HEK293 (cell line): ENCODE measurements at regions not wholly inside any gene's neighbourhood (a gene's known extent, or its start where the extent isn't known, plus 50 kb on each side); places are given as distances from the start of the nearest gene placed in this dataset.

Experiments used
- CTCF ChIP-seq: fragments of 450-650 bp; formaldehyde crosslinking; IDR thresholded peaks from 2 replicates; pipeline ENCODE4 v1.5.1; 2016; ENCODE audit warnings: missing biosample characterization, missing genetic modification characterization
- HOXD13 ChIP-seq: sonication (generic); formaldehyde crosslinking; IDR thresholded peaks from 2 replicates; pipeline ENCODE4 v1.8.0; 2022; ENCODE audit warnings: missing genetic modification reagents, borderline replicate concordance
- MEIS1 ChIP-seq: sonication (generic); formaldehyde crosslinking; IDR thresholded peaks from 2 replicates; pipeline ENCODE4 v1.8.1; 2022; ENCODE audit warnings: missing genetic modification reagents, mild to moderate bottlenecking, borderline replicate concordance
- SCRT1 ChIP-seq: fragments of 450-650 bp; formaldehyde crosslinking; IDR thresholded peaks from 2 replicates; pipeline ENCODE4 v1.5.1; 2016; ENCODE audit warnings: missing biosample characterization, missing genetic modification characterization, borderline replicate concordance
- ZNF274 ChIP-seq, 2 experiments: fragments of 200-500 bp in 1 of 2; fragments of 450-650 bp in 1 of 2; sonication (Bioruptor generic) in 1 of 2; formaldehyde crosslinking in 1 of 2; IDR thresholded peaks; 2 replicates each; pipeline versions ENCODE4 v1.5.1 to v1.6.1; 2014 to 2016; ENCODE audit warnings: borderline replicate concordance in 1 of 2, inconsistent platforms in 1 of 2, low read length in 1 of 2, missing biosample characterization in 1 of 2, missing genetic modification characterization in 1 of 2
- ZNF362 ChIP-seq: fragments of 450-650 bp; formaldehyde crosslinking; IDR thresholded peaks from 2 replicates; pipeline ENCODE4 v1.5.1; 2016; ENCODE audit warnings: missing biosample characterization, missing genetic modification characterization
- ZNF398 ChIP-seq: fragments of 450-650 bp; formaldehyde crosslinking; IDR thresholded peaks from 2 replicates; pipeline ENCODE4 v1.5.1; 2017; ENCODE audit warnings: missing biosample characterization, missing genetic modification characterization
- ZNF433 ChIP-seq: fragments of 450-650 bp; formaldehyde crosslinking; IDR thresholded peaks from 2 replicates; pipeline ENCODE4 v1.5.1; 2016; ENCODE audit warnings: missing biosample characterization, missing genetic modification characterization, low read depth
- ZNF488 ChIP-seq: fragments of 450-650 bp; formaldehyde crosslinking; IDR thresholded peaks from 2 replicates; pipeline ENCODE4 v1.5.1; 2016; ENCODE audit warnings: missing biosample characterization, missing genetic modification characterization
- TF ChIP-seq, protein P1 (sequence below): fragments of 450-650 bp; formaldehyde crosslinking; IDR thresholded peaks from 2 replicates; pipeline ENCODE4 v1.5.1; 2017; ENCODE audit warnings: missing biosample characterization, missing genetic modification characterization
- TF ChIP-seq, protein P2 (sequence below): fragments of 450-650 bp; formaldehyde crosslinking; IDR thresholded peaks from 2 replicates; pipeline ENCODE4 v1.5.1; 2016; ENCODE audit warnings: missing biosample characterization, missing genetic modification characterization
- TF ChIP-seq, protein P3 (sequence below): fragments of 450-650 bp; formaldehyde crosslinking; conservative IDR thresholded peaks from 2 replicates; pipeline ENCODE4 v1.5.1; 2016; ENCODE audit warnings: low read depth, missing biosample characterization, missing genetic modification characterization

DNA sequence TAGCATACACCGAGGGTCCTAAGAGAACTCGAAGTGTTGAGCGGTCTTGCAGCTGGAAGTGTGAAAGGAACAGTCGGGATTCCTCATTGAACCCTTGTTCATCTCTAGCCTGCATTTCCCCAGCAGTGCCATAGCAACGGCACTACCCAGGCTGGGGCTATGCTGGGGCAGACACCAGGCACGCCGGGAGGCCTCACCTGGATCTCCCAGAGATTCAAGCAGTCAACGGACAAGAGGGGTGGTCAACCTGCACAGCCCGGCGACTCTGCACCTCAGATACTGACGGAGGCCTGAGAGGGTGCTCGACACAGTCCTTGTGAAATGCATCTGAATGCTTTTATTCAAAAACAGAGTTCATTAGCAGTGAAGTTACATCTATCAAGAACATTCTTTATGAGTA, 604.2 kb downstream of the GALR1 start:
- no peak for TF ChIP-seq ZNF433 (tag by site-specific recombination)
- TF ChIP-seq ZNF274 (IDR thresholded peaks at IDR 0.05; ENCODE audit: low read length), result no peak
- TF ChIP-seq ZNF274 (tag by site-specific recombination; IDR thresholded peaks at IDR 0.05; ENCODE audit: borderline replicate concordance), result no peak
- no peak for TF ChIP-seq ZNF398
- TF ChIP-seq ZNF362, result no peak
- no peak for TF ChIP-seq ZNF488 (tag by site-specific recombination)
- no peak for TF ChIP-seq HOXD13
- no peak for TF ChIP-seq MEIS1 (CRISPR knock-in tag)
- TF ChIP-seq SCRT1 (tag by site-specific recombination), result no peak
- TF ChIP-seq, protein P1, sequence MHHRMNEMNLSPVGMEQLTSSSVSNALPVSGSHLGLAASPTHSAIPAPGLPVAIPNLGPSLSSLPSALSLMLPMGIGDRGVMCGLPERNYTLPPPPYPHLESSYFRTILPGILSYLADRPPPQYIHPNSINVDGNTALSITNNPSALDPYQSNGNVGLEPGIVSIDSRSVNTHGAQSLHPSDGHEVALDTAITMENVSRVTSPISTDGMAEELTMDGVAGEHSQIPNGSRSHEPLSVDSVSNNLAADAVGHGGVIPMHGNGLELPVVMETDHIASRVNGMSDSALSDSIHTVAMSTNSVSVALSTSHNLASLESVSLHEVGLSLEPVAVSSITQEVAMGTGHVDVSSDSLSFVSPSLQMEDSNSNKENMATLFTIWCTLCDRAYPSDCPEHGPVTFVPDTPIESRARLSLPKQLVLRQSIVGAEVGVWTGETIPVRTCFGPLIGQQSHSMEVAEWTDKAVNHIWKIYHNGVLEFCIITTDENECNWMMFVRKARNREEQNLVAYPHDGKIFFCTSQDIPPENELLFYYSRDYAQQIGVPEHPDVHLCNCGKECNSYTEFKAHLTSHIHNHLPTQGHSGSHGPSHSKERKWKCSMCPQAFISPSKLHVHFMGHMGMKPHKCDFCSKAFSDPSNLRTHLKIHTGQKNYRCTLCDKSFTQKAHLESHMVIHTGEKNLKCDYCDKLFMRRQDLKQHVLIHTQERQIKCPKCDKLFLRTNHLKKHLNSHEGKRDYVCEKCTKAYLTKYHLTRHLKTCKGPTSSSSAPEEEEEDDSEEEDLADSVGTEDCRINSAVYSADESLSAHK (tag by site-specific recombination), result no peak
- TF ChIP-seq CTCF (tag by site-specific recombination), result no peak
- TF ChIP-seq, protein P2, sequence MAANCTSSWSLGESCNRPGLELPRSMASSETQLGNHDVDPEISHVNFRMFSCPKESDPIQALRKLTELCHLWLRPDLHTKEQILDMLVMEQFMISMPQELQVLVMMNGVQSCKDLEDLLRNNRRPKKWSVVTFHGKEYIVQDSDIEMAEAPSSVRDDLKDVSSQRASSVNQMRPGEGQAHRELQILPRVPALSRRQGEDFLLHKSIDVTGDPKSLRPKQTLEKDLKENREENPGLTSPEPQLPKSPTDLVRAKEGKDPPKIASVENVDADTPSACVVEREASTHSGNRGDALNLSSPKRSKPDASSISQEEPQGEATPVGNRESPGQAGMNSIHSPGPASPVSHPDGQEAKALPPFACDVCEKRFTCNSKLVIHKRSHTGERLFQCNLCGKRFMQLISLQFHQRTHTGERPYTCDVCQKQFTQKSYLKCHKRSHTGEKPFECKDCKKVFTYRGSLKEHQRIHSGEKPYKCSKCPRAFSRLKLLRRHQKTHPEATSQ (tag by site-specific recombination), result no peak
- TF ChIP-seq, protein P3, sequence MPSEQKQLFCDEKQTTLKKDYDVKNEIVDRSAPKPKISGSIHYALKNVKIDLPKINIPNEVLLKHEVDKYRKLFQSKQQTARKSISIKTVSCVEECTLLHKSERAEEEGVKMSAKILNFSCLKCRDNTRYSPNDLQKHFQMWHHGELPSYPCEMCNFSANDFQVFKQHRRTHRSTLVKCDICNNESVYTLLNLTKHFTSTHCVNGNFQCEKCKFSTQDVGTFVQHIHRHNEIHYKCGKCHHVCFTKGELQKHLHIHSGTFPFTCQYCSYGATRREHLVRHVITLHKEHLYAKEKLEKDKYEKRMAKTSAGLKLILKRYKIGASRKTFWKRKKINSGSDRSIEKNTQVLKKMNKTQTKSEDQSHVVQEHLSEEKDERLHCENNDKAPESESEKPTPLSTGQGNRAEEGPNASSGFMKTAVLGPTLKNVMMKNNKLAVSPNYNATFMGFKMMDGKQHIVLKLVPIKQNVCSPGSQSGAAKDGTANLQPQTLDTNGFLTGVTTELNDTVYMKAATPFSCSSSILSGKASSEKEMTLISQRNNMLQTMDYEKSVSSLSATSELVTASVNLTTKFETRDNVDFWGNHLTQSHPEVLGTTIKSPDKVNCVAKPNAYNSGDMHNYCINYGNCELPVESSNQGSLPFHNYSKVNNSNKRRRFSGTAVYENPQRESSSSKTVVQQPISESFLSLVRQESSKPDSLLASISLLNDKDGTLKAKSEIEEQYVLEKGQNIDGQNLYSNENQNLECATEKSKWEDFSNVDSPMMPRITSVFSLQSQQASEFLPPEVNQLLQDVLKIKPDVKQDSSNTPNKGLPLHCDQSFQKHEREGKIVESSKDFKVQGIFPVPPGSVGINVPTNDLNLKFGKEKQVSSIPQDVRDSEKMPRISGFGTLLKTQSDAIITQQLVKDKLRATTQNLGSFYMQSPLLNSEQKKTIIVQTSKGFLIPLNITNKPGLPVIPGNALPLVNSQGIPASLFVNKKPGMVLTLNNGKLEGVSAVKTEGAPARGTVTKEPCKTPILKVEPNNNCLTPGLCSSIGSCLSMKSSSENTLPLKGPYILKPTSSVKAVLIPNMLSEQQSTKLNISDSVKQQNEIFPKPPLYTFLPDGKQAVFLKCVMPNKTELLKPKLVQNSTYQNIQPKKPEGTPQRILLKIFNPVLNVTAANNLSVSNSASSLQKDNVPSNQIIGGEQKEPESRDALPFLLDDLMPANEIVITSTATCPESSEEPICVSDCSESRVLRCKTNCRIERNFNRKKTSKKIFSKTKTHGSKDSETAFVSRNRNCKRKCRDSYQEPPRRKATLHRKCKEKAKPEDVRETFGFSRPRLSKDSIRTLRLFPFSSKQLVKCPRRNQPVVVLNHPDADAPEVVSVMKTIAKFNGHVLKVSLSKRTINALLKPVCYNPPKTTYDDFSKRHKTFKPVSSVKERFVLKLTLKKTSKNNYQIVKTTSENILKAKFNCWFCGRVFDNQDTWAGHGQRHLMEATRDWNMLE, result no peak
